ENCODE measurements at regions not wholly inside any gene's neighbourhood (a gene's known extent, or its start where the extent isn't known, plus 50 kb on each side); places are given as distances from the start of the nearest gene placed in this dataset.
"Not testable (repeated sequence)": the region's sequence is repeated elsewhere in the genome, so short reads cannot be mapped to it uniquely, and the experiment has no call there.

GRCh38 chr4:33837043-33837838, 2407.1 kb downstream of the ARAP2 start:
- DNase-seq (ENCODE audit: extremely low spot score), result no peak
- TF ChIP-seq CTCF (IDR thresholded peaks at IDR 0.05; ENCODE audit: control extremely low read depth, extremely low read depth, low read depth, missing control alignments), result no peak
- ChIA-PET POLR2A (no interaction called here), CTCF (no interaction called here)

- CTCF ChIA-PET, result no interaction called here
Observed at GRCh38 chr4:33841120-33841519, 2403.2 kb downstream of the ARAP2 start.

GRCh38 chr4:33850371-33850902, 2393.9 kb downstream of the ARAP2 start:
- CTCF ChIA-PET, result interaction anchor here (0.9 kb wide), 1 partner anchor 14 kb away, joined by 3 read pairs; no protein-coding TSS in a partner anchor
- no peak for TF ChIP-seq CTCF (IDR thresholded peaks at IDR 0.05; ENCODE audit: control extremely low read depth, extremely low read depth, low read depth, missing control alignments)
- no peak for DNase-seq (ENCODE audit: extremely low spot score)
- POLR2A ChIA-PET, result no interaction called here

More at GRCh38 chr4:33841120-33841519, 2403.2 kb downstream of the ARAP2 start:
- no peak for TF ChIP-seq CTCF (IDR thresholded peaks at IDR 0.05; ENCODE audit: control extremely low read depth, extremely low read depth, low read depth, missing control alignments)
- POLR2A ChIA-PET, result no interaction called here
- no peak for DNase-seq (ENCODE audit: extremely low spot score)

GRCh38 chr4:33853670-33854069, 2390.6 kb downstream of the ARAP2 start:
- POLR2A ChIA-PET; DNase-seq (ENCODE audit: extremely low spot score); CTCF ChIA-PET: not testable (repeated sequence)

DNA sequence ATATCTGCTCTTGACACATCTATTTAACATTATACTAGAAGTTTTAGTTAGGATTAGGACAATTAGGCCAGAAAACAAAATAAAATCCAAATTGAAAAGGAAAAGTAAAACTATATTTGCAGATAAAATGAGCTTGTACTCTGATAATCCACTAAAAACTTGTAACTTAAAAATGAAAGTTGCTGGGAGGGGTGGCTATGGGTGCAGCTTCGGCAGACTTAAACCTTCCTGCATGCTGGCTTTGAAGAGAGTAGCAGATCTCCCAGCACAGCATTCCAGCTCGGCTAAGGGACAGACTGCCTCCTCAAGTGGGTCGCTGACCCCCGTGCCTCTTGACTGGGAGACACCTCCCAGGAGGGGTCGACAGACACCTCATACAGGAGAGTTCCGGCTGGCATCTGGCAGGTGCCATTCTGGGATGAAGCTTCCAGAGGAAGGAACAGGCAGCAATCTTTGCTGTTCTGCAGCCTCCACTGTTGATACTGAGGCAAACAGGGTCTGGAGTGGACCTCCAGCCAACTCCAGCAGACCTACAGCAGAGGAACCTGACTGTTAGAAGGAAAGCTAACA, 2379.9 kb downstream of the ARAP2 start:
- no peak for DNase-seq (ENCODE audit: extremely low spot score)
- no peak for TF ChIP-seq CTCF (IDR thresholded peaks at IDR 0.05; ENCODE audit: control extremely low read depth, extremely low read depth, low read depth, missing control alignments)
- CTCF ChIA-PET, result interaction anchor here (0.7 to 1.2 kb wide), 3 partner anchors 10 to 17 kb away, joined by 3 read pairs; no protein-coding TSS in a partner anchor
- POLR2A ChIA-PET, result no interaction called here

DNA sequence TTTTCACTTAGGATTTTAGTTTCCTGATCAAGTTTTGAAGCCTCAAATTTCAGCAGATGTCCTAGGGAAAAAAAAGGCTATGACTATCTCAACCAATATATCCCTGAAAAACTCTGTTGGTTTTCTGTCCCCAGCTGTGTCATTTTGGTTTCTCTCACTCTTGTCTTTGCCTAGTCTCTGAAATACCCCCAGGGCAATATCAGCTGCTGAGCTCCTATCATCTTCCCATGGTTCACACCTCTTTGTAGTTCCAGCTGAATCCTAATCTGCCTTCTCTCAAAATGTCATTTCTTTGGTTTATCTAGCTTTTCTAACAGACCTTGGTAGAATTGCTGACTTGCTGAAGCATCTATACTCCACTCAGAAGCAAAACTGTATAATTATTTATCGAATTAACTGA, 2370.5 kb downstream of the ARAP2 start:
- ChIA-PET POLR2A (no interaction called here), CTCF (interaction anchor here (0.6 kb wide), 1 partner anchor 10 kb away, joined by 3 read pairs; no protein-coding TSS in a partner anchor)
- no peak for TF ChIP-seq CTCF (IDR thresholded peaks at IDR 0.05; ENCODE audit: control extremely low read depth, extremely low read depth, low read depth, missing control alignments)
- DNase-seq (ENCODE audit: extremely low spot score), result no peak

- ChIA-PET CTCF (no interaction called here), POLR2A (no interaction called here)
- TF ChIP-seq CTCF (IDR thresholded peaks at IDR 0.05; ENCODE audit: control extremely low read depth, extremely low read depth, low read depth, missing control alignments), result no peak
- DNase-seq (ENCODE audit: extremely low spot score), result no peak
Observed at GRCh38 chr4:33878710-33879109, 2365.6 kb downstream of the ARAP2 start.
